ENCODE measurements at regions not wholly inside any gene's neighbourhood (a gene's known extent, or its start where the extent isn't known, plus 50 kb on each side); places are given as distances from the start of the nearest gene placed in this dataset.
A peak's percentile ranks its signal among the peaks of the same experiment; 100 is the strongest.

- Histone ChIP-seq H3K36me3 (no peaks in the 10 kb centered on the region), H3K4me3 (no peak overlapping the region), H3K27me3 (replicated peaks; ENCODE audit: insufficient read depth) (no peaks in the 10 kb centered on the region), H3K4me1 (ENCODE audit: control insufficient read depth in 1 of 2, low read depth in 2 of 2) (no peaks in the 10 kb centered on the region), H3K27ac (no peak overlapping the region), H3K9me3 (no peaks in the 10 kb centered on the region)
- no peak for DNase-seq (ENCODE audit: low spot score)
- TF ChIP-seq, protein P1, sequence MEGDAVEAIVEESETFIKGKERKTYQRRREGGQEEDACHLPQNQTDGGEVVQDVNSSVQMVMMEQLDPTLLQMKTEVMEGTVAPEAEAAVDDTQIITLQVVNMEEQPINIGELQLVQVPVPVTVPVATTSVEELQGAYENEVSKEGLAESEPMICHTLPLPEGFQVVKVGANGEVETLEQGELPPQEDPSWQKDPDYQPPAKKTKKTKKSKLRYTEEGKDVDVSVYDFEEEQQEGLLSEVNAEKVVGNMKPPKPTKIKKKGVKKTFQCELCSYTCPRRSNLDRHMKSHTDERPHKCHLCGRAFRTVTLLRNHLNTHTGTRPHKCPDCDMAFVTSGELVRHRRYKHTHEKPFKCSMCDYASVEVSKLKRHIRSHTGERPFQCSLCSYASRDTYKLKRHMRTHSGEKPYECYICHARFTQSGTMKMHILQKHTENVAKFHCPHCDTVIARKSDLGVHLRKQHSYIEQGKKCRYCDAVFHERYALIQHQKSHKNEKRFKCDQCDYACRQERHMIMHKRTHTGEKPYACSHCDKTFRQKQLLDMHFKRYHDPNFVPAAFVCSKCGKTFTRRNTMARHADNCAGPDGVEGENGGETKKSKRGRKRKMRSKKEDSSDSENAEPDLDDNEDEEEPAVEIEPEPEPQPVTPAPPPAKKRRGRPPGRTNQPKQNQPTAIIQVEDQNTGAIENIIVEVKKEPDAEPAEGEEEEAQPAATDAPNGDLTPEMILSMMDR (IDR thresholded peaks at IDR 0.05), result no peak
- no peak for ATAC-seq (ENCODE audit: insufficient number of reproducible peaks, low FRiP score, low read depth)
Measured at GRCh38 chr4:74674750-74675149, 119.6 kb downstream of the BTC start.

- no peak overlapping the region for H3K27ac ChIP-seq
- no peaks in the 10 kb centered on the region for H3K27me3 ChIP-seq (replicated peaks; ENCODE audit: insufficient read depth)
- TF ChIP-seq, protein P1 (IDR thresholded peaks at IDR 0.05), result peak; percentile 65
- H3K9me3 ChIP-seq, result no peaks in the 10 kb centered on the region
- no peaks in the 10 kb centered on the region for H3K36me3 ChIP-seq
- ATAC-seq (ENCODE audit: insufficient number of reproducible peaks, low FRiP score, low read depth) (no peak), DNase-seq (ENCODE audit: low spot score) (no peak)
- H3K4me1 ChIP-seq (ENCODE audit: control insufficient read depth in 1 of 2, low read depth in 2 of 2), result no peaks in the 10 kb centered on the region
- no peak overlapping the region for H3K4me3 ChIP-seq
Measured at GRCh38 chr4:74675673-74676279, 118.5 kb downstream of the BTC start.

DNA sequence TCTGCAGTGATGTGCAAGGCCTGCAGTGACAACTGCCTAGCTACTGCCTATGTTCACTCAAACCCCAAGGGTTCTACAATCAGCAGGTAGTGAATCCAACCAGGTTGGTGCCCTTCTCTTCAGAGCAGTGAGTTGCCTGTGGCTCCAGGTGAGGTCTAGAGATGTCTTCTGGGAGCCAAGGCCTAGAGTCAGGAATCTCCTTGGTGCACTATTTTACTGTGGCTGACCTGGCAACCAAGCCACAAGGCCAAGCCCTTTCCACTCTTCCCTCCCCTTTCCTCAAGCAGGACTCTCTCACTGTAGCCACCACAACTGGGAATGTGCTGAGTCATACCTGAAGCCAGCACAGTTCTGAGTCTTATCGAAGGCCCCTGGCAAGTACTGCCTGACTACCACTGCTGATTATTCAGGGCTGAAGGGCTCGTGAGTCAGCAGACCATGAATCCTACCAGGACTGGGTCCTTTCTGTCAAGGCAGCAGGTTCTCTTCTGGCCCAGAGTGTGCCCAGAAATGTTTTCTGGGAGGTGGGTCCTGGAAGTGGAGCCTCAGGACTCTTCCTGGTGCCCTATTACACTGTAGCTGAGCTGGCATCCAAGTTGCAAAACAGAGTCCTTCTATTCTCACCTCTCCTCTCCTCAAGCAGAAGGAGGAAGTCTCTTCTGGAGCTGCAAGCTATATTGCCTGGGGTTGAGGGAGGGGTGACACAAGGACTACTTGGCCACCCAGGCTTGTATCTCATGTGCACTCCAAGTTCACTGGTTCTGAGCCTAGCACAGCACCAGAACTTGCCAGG is 111.6 kb downstream of the BTC start:
- H3K27me3 ChIP-seq (replicated peaks; ENCODE audit: insufficient read depth), result no peaks in the 10 kb centered on the region
- H3K36me3 ChIP-seq, result no peaks in the 10 kb centered on the region
- H3K9me3 ChIP-seq, result no peaks in the 10 kb centered on the region
- peak; percentile 73 for ATAC-seq (ENCODE audit: insufficient number of reproducible peaks, low FRiP score, low read depth)
- H3K27ac ChIP-seq, result peak overlapping the region in 1 of 2 donors; percentile 24
- peaks cover 3 to 19% of the 10 kb centered on the region in 2 donors for H3K4me1 ChIP-seq (ENCODE audit: control insufficient read depth in 1 of 2, low read depth in 2 of 2)
- H3K4me3 ChIP-seq, result no peak overlapping the region
- TF ChIP-seq, protein P1 (IDR thresholded peaks at IDR 0.05), result no peak
- DNase-seq (ENCODE audit: low spot score), result peak; percentile 15

GRCh38 chr4:74692972-74693371 is 101.4 kb downstream of the BTC start:
- TF ChIP-seq, protein P1 (IDR thresholded peaks at IDR 0.05), result no peak
- Histone ChIP-seq H3K9me3 (no peaks in the 10 kb centered on the region), H3K27ac (peak overlapping the region; percentile 19 to 45), H3K36me3 (no peaks in the 10 kb centered on the region), H3K27me3 (replicated peaks; ENCODE audit: insufficient read depth) (no peaks in the 10 kb centered on the region), H3K4me1 (ENCODE audit: control insufficient read depth in 1 of 2, low read depth in 2 of 2) (peaks cover 0 to 31% of the 10 kb centered on the region in 2 donors), H3K4me3 (peak overlapping the region; percentile 8)
- ATAC-seq (ENCODE audit: insufficient number of reproducible peaks, low FRiP score, low read depth) (peak; percentile 71), DNase-seq (ENCODE audit: low spot score) (peak; percentile 22)
